Hepatocyte (in vitro differentiated cells): ENCODE measurements at regions not wholly inside any gene's neighbourhood (a gene's known extent, or its start where the extent isn't known, plus 50 kb on each side); places are given as distances from the start of the nearest gene placed in this dataset.
"Not testable (repeated sequence)": the region's sequence is repeated elsewhere in the genome, so short reads cannot be mapped to it uniquely, and the experiment has no call there.

Source experiments
- EZH2 ChIP-seq: fragments of 200-600 bp; sonication (generic); IDR thresholded peaks from 2 replicates; pipeline ENCODE4 v1.6.1; 2016; ENCODE audit warnings: antibody characterized with exemption, mild to moderate bottlenecking, borderline replicate concordance
- EZH2phosphoT487 ChIP-seq: fragments of 200-600 bp; sonication (generic); IDR thresholded peaks from one replicate; pipeline ENCODE4 v1.6.1; 2018; ENCODE audit warnings: antibody characterized with exemption, mild to moderate bottlenecking, low read depth, moderate library complexity; ENCODE audit not compliant: unreplicated experiment, severe bottlenecking
- TF ChIP-seq, protein P1 (sequence below): fragments of 200-600 bp; sonication (generic); IDR thresholded peaks from 2 replicates; pipeline ENCODE4 v1.5.1; 2016; ENCODE audit warnings: antibody characterized with exemption, mild to moderate bottlenecking; ENCODE audit not compliant: poor library complexity

DNA sequence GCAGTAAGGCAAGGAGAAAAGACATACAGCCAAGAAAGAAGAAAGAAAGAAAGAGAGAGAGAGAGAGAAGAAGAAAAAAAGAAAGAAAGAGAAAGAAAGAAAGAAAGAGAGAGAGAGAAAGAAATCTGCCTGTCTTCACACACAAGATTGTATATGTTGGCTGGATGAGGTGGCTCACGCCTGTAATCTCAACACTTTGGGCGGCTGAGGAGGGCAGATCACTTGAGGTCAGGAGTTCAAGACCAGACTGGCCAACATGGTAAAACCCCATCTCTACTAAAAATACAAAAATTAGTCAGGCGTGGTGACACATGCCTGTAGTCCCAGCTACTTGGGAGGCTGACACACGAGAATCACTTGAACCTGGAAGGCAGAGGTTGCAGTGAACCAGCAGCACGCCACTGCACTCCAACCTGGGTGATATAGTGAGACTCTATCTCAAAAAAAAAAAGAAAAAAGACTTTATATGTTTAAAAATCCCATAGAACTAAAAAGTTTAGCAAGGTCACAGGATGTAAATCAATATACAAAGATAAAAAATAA lies 89.0 kb downstream of the C9orf50 start:
- TF ChIP-seq, protein P1, sequence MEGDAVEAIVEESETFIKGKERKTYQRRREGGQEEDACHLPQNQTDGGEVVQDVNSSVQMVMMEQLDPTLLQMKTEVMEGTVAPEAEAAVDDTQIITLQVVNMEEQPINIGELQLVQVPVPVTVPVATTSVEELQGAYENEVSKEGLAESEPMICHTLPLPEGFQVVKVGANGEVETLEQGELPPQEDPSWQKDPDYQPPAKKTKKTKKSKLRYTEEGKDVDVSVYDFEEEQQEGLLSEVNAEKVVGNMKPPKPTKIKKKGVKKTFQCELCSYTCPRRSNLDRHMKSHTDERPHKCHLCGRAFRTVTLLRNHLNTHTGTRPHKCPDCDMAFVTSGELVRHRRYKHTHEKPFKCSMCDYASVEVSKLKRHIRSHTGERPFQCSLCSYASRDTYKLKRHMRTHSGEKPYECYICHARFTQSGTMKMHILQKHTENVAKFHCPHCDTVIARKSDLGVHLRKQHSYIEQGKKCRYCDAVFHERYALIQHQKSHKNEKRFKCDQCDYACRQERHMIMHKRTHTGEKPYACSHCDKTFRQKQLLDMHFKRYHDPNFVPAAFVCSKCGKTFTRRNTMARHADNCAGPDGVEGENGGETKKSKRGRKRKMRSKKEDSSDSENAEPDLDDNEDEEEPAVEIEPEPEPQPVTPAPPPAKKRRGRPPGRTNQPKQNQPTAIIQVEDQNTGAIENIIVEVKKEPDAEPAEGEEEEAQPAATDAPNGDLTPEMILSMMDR: not testable (repeated sequence)
- not testable (repeated sequence) for TF ChIP-seq EZH2, EZH2phosphoT487
